ENCODE measurements at regions not wholly inside any gene's neighbourhood (a gene's known extent, or its start where the extent isn't known, plus 50 kb on each side); places are given as distances from the start of the nearest gene placed in this dataset.

GRCh38 chr6:159493898-159494585 is 199.0 kb downstream of the SOD2 start:
- Histone ChIP-seq H3K4me3 (ENCODE audit: low read depth in 1 of 3, low read length in 3 of 3) (no peak overlapping the region), H3K9me3 (ENCODE audit: control insufficient read depth in 2 of 2, insufficient read depth in 1 of 2, low read depth in 1 of 2, low read length in 1 of 2) (no peaks in the 10 kb centered on the region), H3K36me3 (ENCODE audit: control insufficient read depth in 3 of 3, insufficient read depth in 2 of 3, low read depth in 1 of 3, low read length in 3 of 3) (no peaks in the 10 kb centered on the region), H3K27ac (ENCODE audit: low read depth in 1 of 3, low read length in 2 of 3) (no peak overlapping the region), H3K27me3 (ENCODE audit: control insufficient read depth in 3 of 3, insufficient read depth in 3 of 3, low read length in 3 of 3) (no peaks in the 10 kb centered on the region), H3K4me1 (ENCODE audit: control insufficient read depth in 3 of 3, insufficient read depth in 2 of 3, low read depth in 1 of 3, low read length in 2 of 3) (no peaks in the 10 kb centered on the region)
- FAIRE-seq (no peak), DNase-seq (no peak)
- WGBS, 3 donors = 67 to 76% (median 75%) methylated on average over 5 of the region's 5 CpGs

- no peak overlapping the region for H3K4me3 ChIP-seq (ENCODE audit: low read depth in 1 of 3, low read length in 3 of 3)
- WGBS, 3 donors = 89 to 92% (median 90%) methylated on average over 15 of the region's 15 CpGs
- H3K27ac ChIP-seq (ENCODE audit: low read depth in 1 of 3, low read length in 2 of 3) = no peak overlapping the region
- no peaks in the 10 kb centered on the region for H3K9me3 ChIP-seq (ENCODE audit: control insufficient read depth in 2 of 2, insufficient read depth in 1 of 2, low read depth in 1 of 2, low read length in 1 of 2)
- no peaks in the 10 kb centered on the region for H3K27me3 ChIP-seq (ENCODE audit: control insufficient read depth in 3 of 3, insufficient read depth in 3 of 3, low read length in 3 of 3)
- H3K4me1 ChIP-seq (ENCODE audit: control insufficient read depth in 3 of 3, insufficient read depth in 2 of 3, low read depth in 1 of 3, low read length in 2 of 3) = no peaks in the 10 kb centered on the region
- DNase-seq (no peak), FAIRE-seq (no peak)
- no peaks in the 10 kb centered on the region for H3K36me3 ChIP-seq (ENCODE audit: control insufficient read depth in 3 of 3, insufficient read depth in 2 of 3, low read depth in 1 of 3, low read length in 3 of 3)
Measured at GRCh38 chr6:159493231-159493897, 199.7 kb downstream of the SOD2 start.

GRCh38 chr6:159490298-159490937 is 202.6 kb downstream of the SOD2 start:
- no peaks in the 10 kb centered on the region for H3K4me1 ChIP-seq (ENCODE audit: control insufficient read depth in 3 of 3, insufficient read depth in 2 of 3, low read depth in 1 of 3, low read length in 2 of 3)
- H3K36me3 ChIP-seq (ENCODE audit: control insufficient read depth in 3 of 3, insufficient read depth in 2 of 3, low read depth in 1 of 3, low read length in 3 of 3) = no peaks in the 10 kb centered on the region
- H3K27me3 ChIP-seq (ENCODE audit: control insufficient read depth in 3 of 3, insufficient read depth in 3 of 3, low read length in 3 of 3) = no peaks in the 10 kb centered on the region
- H3K9me3 ChIP-seq (ENCODE audit: control insufficient read depth in 2 of 2, insufficient read depth in 1 of 2, low read depth in 1 of 2, low read length in 1 of 2) = no peaks in the 10 kb centered on the region
- H3K27ac ChIP-seq (ENCODE audit: low read depth in 1 of 3, low read length in 2 of 3) = no peak overlapping the region
- no peak for DNase-seq
- H3K4me3 ChIP-seq (ENCODE audit: low read depth in 1 of 3, low read length in 3 of 3) = no peak overlapping the region
- WGBS, 3 donors = 28 to 47% (median 33%) methylated on average over 6 of the region's 6 CpGs
- no peak for FAIRE-seq

GRCh38 chr6:159487636-159488035 is 205.4 kb downstream of the SOD2 start:
- H3K4me3 ChIP-seq (ENCODE audit: low read depth in 1 of 3, low read length in 3 of 3) = no peak overlapping the region
- H3K36me3 ChIP-seq (ENCODE audit: control insufficient read depth in 3 of 3, insufficient read depth in 2 of 3, low read depth in 1 of 3, low read length in 3 of 3) = no peaks in the 10 kb centered on the region
- no peaks in the 10 kb centered on the region for H3K9me3 ChIP-seq (ENCODE audit: control insufficient read depth in 2 of 2, insufficient read depth in 1 of 2, low read depth in 1 of 2, low read length in 1 of 2)
- H3K27me3 ChIP-seq (ENCODE audit: control insufficient read depth in 3 of 3, insufficient read depth in 3 of 3, low read length in 3 of 3) = no peaks in the 10 kb centered on the region
- no peaks in the 10 kb centered on the region for H3K4me1 ChIP-seq (ENCODE audit: control insufficient read depth in 3 of 3, insufficient read depth in 2 of 3, low read depth in 1 of 3, low read length in 2 of 3)
- no peak overlapping the region for H3K27ac ChIP-seq (ENCODE audit: low read depth in 1 of 3, low read length in 2 of 3)
- WGBS, 3 donors = 44 to 68% (median 67%) methylated on average over 2 of the region's 2 CpGs
- no peak for FAIRE-seq
- DNase-seq = no peak

- no peak overlapping the region for H3K27ac ChIP-seq (ENCODE audit: low read depth in 1 of 3, low read length in 2 of 3)
- no peak overlapping the region for H3K4me3 ChIP-seq (ENCODE audit: low read depth in 1 of 3, low read length in 3 of 3)
- FAIRE-seq (no peak), DNase-seq (no peak)
- H3K36me3 ChIP-seq (ENCODE audit: control insufficient read depth in 3 of 3, insufficient read depth in 2 of 3, low read depth in 1 of 3, low read length in 3 of 3) = no peaks in the 10 kb centered on the region
- no peaks in the 10 kb centered on the region for H3K9me3 ChIP-seq (ENCODE audit: control insufficient read depth in 2 of 2, insufficient read depth in 1 of 2, low read depth in 1 of 2, low read length in 1 of 2)
- 68 to 83% (median 70%) methylated on average over 3 of the region's 3 CpGs for WGBS, 3 donors
- no peaks in the 10 kb centered on the region for H3K4me1 ChIP-seq (ENCODE audit: control insufficient read depth in 3 of 3, insufficient read depth in 2 of 3, low read depth in 1 of 3, low read length in 2 of 3)
- no peaks in the 10 kb centered on the region for H3K27me3 ChIP-seq (ENCODE audit: control insufficient read depth in 3 of 3, insufficient read depth in 3 of 3, low read length in 3 of 3)
Measured at GRCh38 chr6:159483259-159483658, 209.8 kb downstream of the SOD2 start.

GRCh38 chr6:159481897-159482296 is 211.1 kb downstream of the SOD2 start:
- FAIRE-seq = no peak
- no peak overlapping the region for H3K27ac ChIP-seq (ENCODE audit: low read depth in 1 of 3, low read length in 2 of 3)
- 82 to 90% (median 89%) methylated on average over 1 of the region's 1 CpG for WGBS, 3 donors
- no peak overlapping the region for H3K4me3 ChIP-seq (ENCODE audit: low read depth in 1 of 3, low read length in 3 of 3)
- H3K9me3 ChIP-seq (ENCODE audit: control insufficient read depth in 2 of 2, insufficient read depth in 1 of 2, low read depth in 1 of 2, low read length in 1 of 2) = no peaks in the 10 kb centered on the region
- no peak for DNase-seq
- no peaks in the 10 kb centered on the region for H3K4me1 ChIP-seq (ENCODE audit: control insufficient read depth in 3 of 3, insufficient read depth in 2 of 3, low read depth in 1 of 3, low read length in 2 of 3)
- H3K36me3 ChIP-seq (ENCODE audit: control insufficient read depth in 3 of 3, insufficient read depth in 2 of 3, low read depth in 1 of 3, low read length in 3 of 3) = no peaks in the 10 kb centered on the region
- H3K27me3 ChIP-seq (ENCODE audit: control insufficient read depth in 3 of 3, insufficient read depth in 3 of 3, low read length in 3 of 3) = no peaks in the 10 kb centered on the region

- DNase-seq (no peak), FAIRE-seq (no peak)
- H3K4me1 ChIP-seq (ENCODE audit: control insufficient read depth in 3 of 3, insufficient read depth in 2 of 3, low read depth in 1 of 3, low read length in 2 of 3) = no peaks in the 10 kb centered on the region
- no peaks in the 10 kb centered on the region for H3K9me3 ChIP-seq (ENCODE audit: control insufficient read depth in 2 of 2, insufficient read depth in 1 of 2, low read depth in 1 of 2, low read length in 1 of 2)
- H3K27ac ChIP-seq (ENCODE audit: low read depth in 1 of 3, low read length in 2 of 3) = no peak overlapping the region
- 86 to 87% (median 87%) methylated on average over 8 of the region's 8 CpGs for WGBS, 3 donors
- H3K36me3 ChIP-seq (ENCODE audit: control insufficient read depth in 3 of 3, insufficient read depth in 2 of 3, low read depth in 1 of 3, low read length in 3 of 3) = no peaks in the 10 kb centered on the region
- no peaks in the 10 kb centered on the region for H3K27me3 ChIP-seq (ENCODE audit: control insufficient read depth in 3 of 3, insufficient read depth in 3 of 3, low read length in 3 of 3)
- H3K4me3 ChIP-seq (ENCODE audit: low read depth in 1 of 3, low read length in 3 of 3) = no peak overlapping the region
Measured at GRCh38 chr6:159480471-159480870, 212.6 kb downstream of the SOD2 start.

- H3K4me3 ChIP-seq (ENCODE audit: low read depth in 1 of 3, low read length in 3 of 3) = no peak overlapping the region
- FAIRE-seq (no peak), DNase-seq (no peak)
- no peaks in the 10 kb centered on the region for H3K27me3 ChIP-seq (ENCODE audit: control insufficient read depth in 3 of 3, insufficient read depth in 3 of 3, low read length in 3 of 3)
- H3K9me3 ChIP-seq (ENCODE audit: control insufficient read depth in 2 of 2, insufficient read depth in 1 of 2, low read depth in 1 of 2, low read length in 1 of 2) = no peaks in the 10 kb centered on the region
- no peaks in the 10 kb centered on the region for H3K36me3 ChIP-seq (ENCODE audit: control insufficient read depth in 3 of 3, insufficient read depth in 2 of 3, low read depth in 1 of 3, low read length in 3 of 3)
- H3K27ac ChIP-seq (ENCODE audit: low read depth in 1 of 3, low read length in 2 of 3) = no peak overlapping the region
- H3K4me1 ChIP-seq (ENCODE audit: control insufficient read depth in 3 of 3, insufficient read depth in 2 of 3, low read depth in 1 of 3, low read length in 2 of 3) = no peaks in the 10 kb centered on the region
Measured at GRCh38 chr6:159479146-159479545, 213.9 kb downstream of the SOD2 start.

Measured in small intestine (tissue), 7 donors.